ENCODE measurements at regions not wholly inside any gene's neighbourhood (a gene's known extent, or its start where the extent isn't known, plus 50 kb on each side); places are given as distances from the start of the nearest gene placed in this dataset.

DNA sequence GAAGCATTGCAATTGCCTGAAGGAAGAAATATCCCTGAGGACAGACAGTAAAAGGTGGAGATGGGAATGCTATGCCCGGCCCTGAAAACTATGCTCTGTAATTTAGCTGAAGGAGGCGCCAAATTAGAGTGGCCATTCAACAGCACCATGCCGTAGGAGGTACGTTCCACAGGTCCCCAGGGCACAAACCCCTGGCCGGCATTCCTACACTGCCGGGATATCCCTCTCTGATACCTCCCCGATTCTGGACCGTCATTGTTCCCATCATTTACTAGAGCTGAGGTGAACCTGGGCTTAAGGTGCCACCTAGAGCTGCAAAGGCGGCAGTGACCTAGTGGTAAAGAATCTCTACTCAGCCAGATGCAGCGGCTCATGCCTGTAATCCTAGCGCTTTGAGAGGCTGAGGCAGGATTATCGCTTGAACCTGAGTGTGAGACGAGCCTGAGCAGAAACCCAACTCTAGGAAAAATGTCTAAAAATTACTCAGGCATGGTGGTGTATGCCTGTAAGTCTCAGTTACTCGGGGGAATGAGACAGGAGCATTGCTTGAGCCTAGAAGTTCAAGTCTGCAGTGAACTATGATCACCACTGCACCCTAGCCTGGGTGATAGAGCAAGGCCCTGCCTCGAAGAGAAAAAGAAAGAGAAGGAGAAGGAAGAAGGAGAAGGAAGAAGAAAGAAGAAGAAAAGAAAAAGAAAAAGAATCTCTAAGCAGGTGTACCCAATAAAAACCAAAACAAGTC, 53.0 kb upstream of the TNKS2 start:
- 54% methylated on average over 14 of the region's 15 CpGs for WGBS
- no peak for DNase-seq (ENCODE audit: extremely low spot score)
- Histone ChIP-seq H3K9me3 (peaks cover 0 to 8% (median 0%) of the 10 kb centered on the region in 4 donors), H3K36me3 (no peaks in the 10 kb centered on the region), H3K4me1 (peaks cover 0 to 17% (median 13%) of the 10 kb centered on the region in 4 donors), H3K27ac (replicated peaks in 1 of 4) (no peak overlapping the region), H3K27me3 (no peaks in the 10 kb centered on the region), H3K4me3 (no peak overlapping the region)
- intact Hi-C loops (cut with DNase I), result no loop called here
- TF ChIP-seq POLR2A (IDR thresholded peaks at IDR 0.05; ENCODE audit: low read depth) (no peak), CTCF (IDR thresholded peaks at IDR 0.05) (peak in 1 of 3 experiments; percentile 26), EP300 (IDR thresholded peaks at IDR 0.05) (no peak), POLR2AphosphoS5 (IDR thresholded peaks at IDR 0.05) (no peak)

DNA sequence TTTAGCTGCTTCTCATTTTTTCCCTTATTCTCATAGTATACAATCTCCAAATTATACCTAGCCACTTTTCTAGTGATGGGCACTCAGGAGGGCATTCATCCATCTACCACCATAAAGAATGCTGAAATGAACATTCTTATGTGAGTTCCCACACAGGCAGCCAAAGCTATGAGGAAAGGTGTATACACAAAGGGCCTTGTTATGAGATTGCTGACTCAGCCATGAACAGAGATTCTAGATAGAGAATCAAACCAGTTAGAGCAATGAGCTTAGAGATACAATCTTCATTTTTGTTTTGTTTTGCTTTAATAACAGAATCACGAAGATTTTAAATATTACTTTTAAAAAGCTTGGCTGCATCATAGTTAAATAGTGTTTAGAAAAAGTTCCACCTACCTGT, 54.8 kb upstream of the TNKS2 start:
- H3K36me3 ChIP-seq, result no peaks in the 10 kb centered on the region
- no peak overlapping the region for H3K27ac ChIP-seq (replicated peaks in 1 of 4)
- no peak overlapping the region for H3K4me3 ChIP-seq
- H3K4me1 ChIP-seq, result peaks cover 0 to 17% (median 13%) of the 10 kb centered on the region in 4 donors
- TF ChIP-seq EP300 (IDR thresholded peaks at IDR 0.05) (no peak), CTCF (IDR thresholded peaks at IDR 0.05) (no peak), POLR2AphosphoS5 (IDR thresholded peaks at IDR 0.05) (no peak), POLR2A (IDR thresholded peaks at IDR 0.05; ENCODE audit: low read depth) (no peak)
- WGBS, result 86% methylated on average over 1 of the region's 1 CpG
- peaks cover 0 to 8% (median 0%) of the 10 kb centered on the region in 4 donors for H3K9me3 ChIP-seq
- intact Hi-C loops (cut with DNase I), result no loop called here
- H3K27me3 ChIP-seq, result no peaks in the 10 kb centered on the region
- DNase-seq (ENCODE audit: extremely low spot score), result no peak

DNA sequence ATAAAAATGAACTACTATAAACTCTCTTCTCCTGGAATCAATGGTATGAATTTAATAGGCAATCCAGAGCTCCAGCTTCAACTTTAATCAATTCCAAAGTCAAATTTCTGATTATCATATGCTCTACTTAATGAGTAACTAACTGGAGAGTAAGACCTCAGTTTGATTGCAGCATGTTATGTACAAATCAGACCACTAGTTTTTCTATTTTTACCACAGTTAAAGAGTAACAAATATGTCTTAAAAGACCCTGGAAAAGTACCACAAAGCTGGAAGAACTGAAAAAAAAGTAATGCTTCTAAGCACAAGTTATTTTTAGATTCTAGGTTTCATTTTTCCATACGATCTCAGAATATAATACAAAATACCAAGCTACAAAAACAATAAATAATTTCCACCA, 56.0 kb upstream of the TNKS2 start:
- Histone ChIP-seq H3K4me3 (no peak overlapping the region), H3K27ac (replicated peaks in 1 of 4) (no peak overlapping the region), H3K9me3 (peaks cover 0 to 8% (median 0%) of the 10 kb centered on the region in 4 donors), H3K27me3 (no peaks in the 10 kb centered on the region), H3K4me1 (peaks cover 0 to 17% (median 13%) of the 10 kb centered on the region in 4 donors), H3K36me3 (no peaks in the 10 kb centered on the region)
- intact Hi-C loops (cut with DNase I), result no loop called here
- no peak for DNase-seq (ENCODE audit: extremely low spot score)
- 5% methylated on average over 1 of the region's 1 CpG for WGBS
- no peak for TF ChIP-seq POLR2AphosphoS5 (IDR thresholded peaks at IDR 0.05)
- no peak for TF ChIP-seq EP300 (IDR thresholded peaks at IDR 0.05)
- TF ChIP-seq CTCF (IDR thresholded peaks at IDR 0.05), result no peak
- TF ChIP-seq POLR2A (IDR thresholded peaks at IDR 0.05; ENCODE audit: low read depth), result no peak

GRCh38 chr10:91741356-91741755, 56.9 kb upstream of the TNKS2 start:
- no peak for TF ChIP-seq POLR2AphosphoS5 (IDR thresholded peaks at IDR 0.05)
- TF ChIP-seq CTCF (IDR thresholded peaks at IDR 0.05), result no peak
- TF ChIP-seq POLR2A (IDR thresholded peaks at IDR 0.05; ENCODE audit: low read depth), result no peak
- TF ChIP-seq EP300 (IDR thresholded peaks at IDR 0.05), result no peak
- intact Hi-C loops (cut with DNase I), result no loop called here
- WGBS, result 11% methylated on average over 1 of the region's 1 CpG

More at GRCh38 chr10:91741356-91741755, 56.9 kb upstream of the TNKS2 start:
- H3K9me3 ChIP-seq, result peaks cover 0 to 8% (median 0%) of the 10 kb centered on the region in 4 donors
- no peaks in the 10 kb centered on the region for H3K27me3 ChIP-seq
- no peak overlapping the region for H3K4me3 ChIP-seq
- no peaks in the 10 kb centered on the region for H3K36me3 ChIP-seq
- no peak overlapping the region for H3K27ac ChIP-seq (replicated peaks in 1 of 4)
- H3K4me1 ChIP-seq, result peaks cover 0 to 17% (median 13%) of the 10 kb centered on the region in 4 donors
- DNase-seq (ENCODE audit: extremely low spot score), result no peak
